HUES6 (cell line): ENCODE measurements at regions not wholly inside any gene's neighbourhood (a gene's known extent, or its start where the extent isn't known, plus 50 kb on each side); places are given as distances from the start of the nearest gene placed in this dataset.

Experiments
- H3K27ac ChIP-seq: 2 replicates; pipeline ENCODE4 v1.7.0; 2013; ENCODE audit warnings: low read depth, mild to moderate bottlenecking, low read length, inconsistent platforms
- H3K27me3 ChIP-seq: 2 replicates; pipeline ENCODE4 v1.6.1; 2013; ENCODE audit warnings: low read length; ENCODE audit not compliant: control insufficient read depth, insufficient read depth
- H3K36me3 ChIP-seq: 2 replicates; pipeline ENCODE4 v1.6.1; 2013; ENCODE audit warnings: low read length; ENCODE audit not compliant: control insufficient read depth, insufficient read depth
- H3K4me1 ChIP-seq: 2 replicates; pipeline ENCODE4 v1.6.1; 2013; ENCODE audit warnings: low read length; ENCODE audit not compliant: control insufficient read depth, insufficient read depth
- H3K4me3 ChIP-seq: 2 replicates; pipeline ENCODE4 v1.5.1; 2013; ENCODE audit warnings: low read depth, low read length
- H3K9ac ChIP-seq: one replicate; pipeline ENCODE4 v1.6.1; 2013; ENCODE audit warnings: mild to moderate bottlenecking, low read length
- H3K9me3 ChIP-seq: 2 replicates; pipeline ENCODE4 v1.6.1; 2013; ENCODE audit warnings: low read depth, low read length; ENCODE audit not compliant: control insufficient read depth, insufficient read depth

GRCh38 chr16:26649381-26650045 is 417.2 kb upstream of the C16orf82 start:
- no peaks in the 10 kb centered on the region for H3K4me1 ChIP-seq
- H3K9me3 ChIP-seq = no peaks in the 10 kb centered on the region
- H3K9ac ChIP-seq = no peak overlapping the region
- H3K4me3 ChIP-seq = no peak overlapping the region
- H3K36me3 ChIP-seq = no peaks in the 10 kb centered on the region
- H3K27me3 ChIP-seq = no peaks in the 10 kb centered on the region
- no peak overlapping the region for H3K27ac ChIP-seq

GRCh38 chr16:26651464-26651863 is 415.3 kb upstream of the C16orf82 start:
- H3K9me3 ChIP-seq = no peaks in the 10 kb centered on the region
- H3K36me3 ChIP-seq = no peaks in the 10 kb centered on the region
- no peak overlapping the region for H3K4me3 ChIP-seq
- H3K4me1 ChIP-seq = no peaks in the 10 kb centered on the region
- H3K27me3 ChIP-seq = no peaks in the 10 kb centered on the region
- H3K27ac ChIP-seq = no peak overlapping the region
- H3K9ac ChIP-seq = no peak overlapping the region

GRCh38 chr16:26651884-26652283 is 414.8 kb upstream of the C16orf82 start:
- Histone ChIP-seq H3K4me3 (no peak overlapping the region), H3K9me3 (no peaks in the 10 kb centered on the region), H3K4me1 (no peaks in the 10 kb centered on the region), H3K9ac (no peak overlapping the region), H3K27me3 (no peaks in the 10 kb centered on the region), H3K36me3 (no peaks in the 10 kb centered on the region), H3K27ac (no peak overlapping the region)

GRCh38 chr16:26658486-26658885 is 408.2 kb upstream of the C16orf82 start:
- Histone ChIP-seq H3K27ac (no peak overlapping the region), H3K36me3 (no peaks in the 10 kb centered on the region), H3K4me1 (no peaks in the 10 kb centered on the region), H3K27me3 (no peaks in the 10 kb centered on the region), H3K9ac (no peak overlapping the region), H3K4me3 (no peak overlapping the region), H3K9me3 (peaks cover 5% of the 10 kb centered on the region)

- no peaks in the 10 kb centered on the region for H3K36me3 ChIP-seq
- H3K9me3 ChIP-seq = peaks cover 5% of the 10 kb centered on the region
- no peaks in the 10 kb centered on the region for H3K27me3 ChIP-seq
- H3K4me1 ChIP-seq = no peaks in the 10 kb centered on the region
- no peak overlapping the region for H3K9ac ChIP-seq
- H3K4me3 ChIP-seq = no peak overlapping the region
- H3K27ac ChIP-seq = no peak overlapping the region
Observed at GRCh38 chr16:26658915-26659314, 407.8 kb upstream of the C16orf82 start.

GRCh38 chr16:26664086-26664485 is 402.6 kb upstream of the C16orf82 start:
- H3K9me3 ChIP-seq = no peaks in the 10 kb centered on the region
- H3K27me3 ChIP-seq = no peaks in the 10 kb centered on the region
- no peak overlapping the region for H3K27ac ChIP-seq
- H3K36me3 ChIP-seq = no peaks in the 10 kb centered on the region
- no peak overlapping the region for H3K9ac ChIP-seq
- no peak overlapping the region for H3K4me3 ChIP-seq
- no peaks in the 10 kb centered on the region for H3K4me1 ChIP-seq

- H3K27me3 ChIP-seq = no peaks in the 10 kb centered on the region
- no peak overlapping the region for H3K27ac ChIP-seq
- H3K36me3 ChIP-seq = no peaks in the 10 kb centered on the region
- H3K4me3 ChIP-seq = no peak overlapping the region
- H3K9me3 ChIP-seq = no peaks in the 10 kb centered on the region
- H3K4me1 ChIP-seq = no peaks in the 10 kb centered on the region
- no peak overlapping the region for H3K9ac ChIP-seq
Observed at GRCh38 chr16:26665166-26665939, 401.4 kb upstream of the C16orf82 start.

- no peak overlapping the region for H3K27ac ChIP-seq
- no peaks in the 10 kb centered on the region for H3K36me3 ChIP-seq
- H3K9ac ChIP-seq = no peak overlapping the region
- H3K27me3 ChIP-seq = no peaks in the 10 kb centered on the region; the same call in 1 of the 2 replicates
- H3K9me3 ChIP-seq = no peaks in the 10 kb centered on the region
- no peaks in the 10 kb centered on the region for H3K4me1 ChIP-seq
- no peak overlapping the region for H3K4me3 ChIP-seq
Observed at GRCh38 chr16:26666486-26666885, 400.2 kb upstream of the C16orf82 start.

GRCh38 chr16:26667307-26667706 is 399.4 kb upstream of the C16orf82 start:
- Histone ChIP-seq H3K27ac (no peak overlapping the region), H3K36me3 (no peaks in the 10 kb centered on the region), H3K9me3 (no peaks in the 10 kb centered on the region), H3K4me1 (no peaks in the 10 kb centered on the region), H3K4me3 (no peak overlapping the region), H3K27me3 (no peaks in the 10 kb centered on the region; the same call in 1 of the 2 replicates), H3K9ac (no peak overlapping the region)

- no peaks in the 10 kb centered on the region for H3K9me3 ChIP-seq
- no peak overlapping the region for H3K4me3 ChIP-seq
- no peak overlapping the region for H3K27ac ChIP-seq
- H3K27me3 ChIP-seq = no peaks in the 10 kb centered on the region; the same call in 1 of the 2 replicates
- H3K36me3 ChIP-seq = no peaks in the 10 kb centered on the region
- H3K9ac ChIP-seq = no peak overlapping the region
- H3K4me1 ChIP-seq = no peaks in the 10 kb centered on the region
Observed at GRCh38 chr16:26668026-26668425, 398.7 kb upstream of the C16orf82 start.

- no peaks in the 10 kb centered on the region for H3K4me1 ChIP-seq
- H3K27me3 ChIP-seq = no peaks in the 10 kb centered on the region; the same call in 1 of the 2 replicates
- no peaks in the 10 kb centered on the region for H3K36me3 ChIP-seq
- no peak overlapping the region for H3K27ac ChIP-seq
- H3K9me3 ChIP-seq = no peaks in the 10 kb centered on the region
- H3K9ac ChIP-seq = no peak overlapping the region
- no peak overlapping the region for H3K4me3 ChIP-seq
Observed at GRCh38 chr16:26672206-26672605, 394.5 kb upstream of the C16orf82 start.
